GM12878 (cell line): ENCODE measurements at regions not wholly inside any gene's neighbourhood (a gene's known extent, or its start where the extent isn't known, plus 50 kb on each side); places are given as distances from the start of the nearest gene placed in this dataset.

Experiments
- ATAC-seq: fragments of 200-7000 bp; cut with Tn5 transposase; 3 replicates; pipeline ENCODE4 v1.9.1; 2020; ENCODE audit warnings: mild to moderate bottlenecking, moderate library complexity
- BruUV-seq: library from RNA; stranded (reverse); fragments of 400-500 nt; replicated peaks from 2 replicates; lab custom pipeline; 2021; lab: Mats Ljungman, UMichigan
- CTCF ChIA-PET: fragments of 300-600 bp; sonication (Branson Sonifier 250); formaldehyde crosslinking; extraction: SDS; loops from one replicate; lab custom pipeline; 2021; ENCODE audit warnings: inconsistent platforms; lab: Yijun Ruan, JAX
- POLR2A ChIA-PET: fragments of 350-600 bp; formaldehyde crosslinking; extraction: SDS; loops from one replicate; lab custom pipeline; 2021; ENCODE audit warnings: inconsistent platforms; lab: Charles Lee
- RAD21 ChIA-PET: fragments of 300-600 bp; sonication (Branson Sonifier 250); formaldehyde crosslinking; loops from one replicate; lab custom pipeline; 2023; ENCODE audit warnings: antibody characterized with exemption; ENCODE audit not compliant: unreplicated experiment; lab: Charles Lee
- SMC1A ChIA-PET: fragments of 300-600 bp; sonication (Branson Sonifier 250); formaldehyde crosslinking; loops from one replicate; lab custom pipeline; 2023; ENCODE audit not compliant: unreplicated experiment, uncharacterized antibody; lab: Charles Lee
- DNase-seq: peaks from one replicate; pipeline ENCODE4 v3.0.0-alpha.2; 2011; ENCODE audit warnings: low read depth, low spot score
- FAIRE-seq: peaks from 3 replicates; lab custom pipeline; 2011; peaks lifted over from hg19 to GRCh38; lab: Jason Lieb, UNC
- H2AFZ ChIP-seq: 2 replicates; pipeline ENCODE4 v1.6.0; 2011; ENCODE audit warnings: low read depth, low read length, control low read depth; ENCODE audit not compliant: control insufficient read depth
- H3K27ac ChIP-seq: 2 replicates; pipeline ENCODE4 v1.5.1; 2011; ENCODE audit warnings: control low read depth; ENCODE audit not compliant: control insufficient read depth, insufficient read depth
- H3K27me3 ChIP-seq, 2 experiments: replicated peaks in 1 of 2; 2 replicates each; pipeline versions ENCODE4 v1.6.0 to v1.6.1; 2011; ENCODE audit warnings: low read length in 1 of 2; ENCODE audit not compliant: control insufficient read depth in 2 of 2, insufficient read depth in 2 of 2
- H3K36me3 ChIP-seq, 2 experiments: 2 replicates each; pipeline ENCODE4 v1.5.1; 2011; ENCODE audit warnings: low read length in 1 of 2; ENCODE audit not compliant: control insufficient read depth in 2 of 2, insufficient read depth in 2 of 2
- H3K4me1 ChIP-seq: 2 replicates; pipeline ENCODE4 v1.6.1; 2011; ENCODE audit warnings: mild to moderate bottlenecking, low read length, moderate library complexity, mixed read lengths; ENCODE audit not compliant: control insufficient read depth, insufficient read depth
- H3K4me2 ChIP-seq: 2 replicates; pipeline ENCODE4 v1.6.0; 2011; ENCODE audit warnings: control low read depth; ENCODE audit not compliant: control insufficient read depth, insufficient read depth
- H3K4me3 ChIP-seq: fragments of 200-600 bp; sonication (generic); 2 replicates; pipeline ENCODE4 v1.5.1; 2016
- H3K79me2 ChIP-seq: 2 replicates; pipeline ENCODE4 v1.6.0; 2011; ENCODE audit warnings: low read length; ENCODE audit not compliant: control insufficient read depth, insufficient read depth
- H3K9ac ChIP-seq: 2 replicates; pipeline ENCODE4 v1.8.0; 2011; ENCODE audit warnings: low read length, control low read depth, mixed read lengths; ENCODE audit not compliant: control insufficient read depth, insufficient read depth
- H3K9me3 ChIP-seq: replicated peaks from 3 replicates; pipeline ENCODE4 v1.5.1; 2011; ENCODE audit warnings: mild to moderate bottlenecking, low read length; ENCODE audit not compliant: control insufficient read depth, insufficient read depth
- H4K20me1 ChIP-seq: 2 replicates; pipeline ENCODE4 v1.6.0; 2011; ENCODE audit not compliant: control insufficient read depth, insufficient read depth
- BACH1 ChIP-seq: fragments of 450-650 bp; IDR thresholded peaks from 2 replicates; pipeline ENCODE4 v1.6.1; 2017; ENCODE audit warnings: mild to moderate bottlenecking, borderline replicate concordance
- ETV6 ChIP-seq, 2 experiments: fragments of 450-650 bp in 1 of 2; IDR thresholded peaks in 1 of 2; conservative IDR thresholded peaks in 1 of 2; 2 replicates each; pipeline ENCODE4 v1.6.1; 2014; ENCODE audit warnings: antibody characterized with exemption in 1 of 2, borderline replicate concordance in 1 of 2, low read depth in 1 of 2, mild to moderate bottlenecking in 1 of 2, moderate library complexity in 1 of 2
- MTA2 ChIP-seq: fragments of 450-650 bp; IDR thresholded peaks from 2 replicates; pipeline ENCODE4 v1.6.1; 2016; ENCODE audit warnings: low read depth, mild to moderate bottlenecking, moderate library complexity
- MYB ChIP-seq: fragments of 150-350 bp; IDR thresholded peaks from 2 replicates; pipeline ENCODE4 v1.6.1; 2014; ENCODE audit warnings: mild to moderate bottlenecking, low read depth, low read length, borderline replicate concordance
- POLR2A ChIP-seq: IDR thresholded peaks from 2 replicates; pipeline ENCODE4 v1.6.1; 2011; ENCODE audit warnings: low read depth, mild to moderate bottlenecking, low read length
- RBBP5 ChIP-seq: fragments of 200-600 bp; sonication (generic); conservative IDR thresholded peaks from 2 replicates; pipeline ENCODE4 v1.6.1; 2016
- STAT1 ChIP-seq: fragments of 450-650 bp; conservative IDR thresholded peaks from 2 replicates; pipeline ENCODE4 v1.6.1; 2014; ENCODE audit warnings: antibody characterized with exemption, mild to moderate bottlenecking
- ZNF207 ChIP-seq: fragments of 450-650 bp; IDR thresholded peaks from 2 replicates; pipeline ENCODE4 v1.6.1; 2014; ENCODE audit warnings: antibody characterized with exemption, mild to moderate bottlenecking, borderline replicate concordance
- WGBS: methylation state at CpG from one replicate; pipeline ENCODE4 v1.1.6; 2016; ENCODE audit warnings: low lambda C conversion rate; ENCODE audit not compliant: insufficient replicate concordance, insufficient coverage; ENCODE audit errors: missing lambda C conversion rate; 5-methylcytosine and 5-hydroxymethylcytosine counted together
- in situ Hi-C: fragments of 300-500 bp; cut with MboI; formaldehyde crosslinking; loops from 9 replicates; pipeline ENCODE4 v1.14.3; 2018; ENCODE audit warnings: mixed read lengths
- intact Hi-C: fragments of 100-400 bp; cut with micrococcal nuclease; formaldehyde crosslinking; loops from one replicate; pipeline ENCODE4 v1.14.2; 2022; ENCODE audit not compliant: unreplicated experiment
- TF ChIP-seq, protein P1 (sequence below): IDR thresholded peaks from 2 replicates; pipeline ENCODE4 v1.6.1; 2011; ENCODE audit warnings: borderline replicate concordance, low read depth, mild to moderate bottlenecking, moderate library complexity, low read length; ENCODE audit not compliant: insufficient read depth, poor library complexity, severe bottlenecking
- TF ChIP-seq, protein P2 (sequence below): fragments of 450-650 bp; IDR thresholded peaks from 2 replicates; pipeline ENCODE4 v1.6.1; 2017; ENCODE audit warnings: borderline replicate concordance

DNA sequence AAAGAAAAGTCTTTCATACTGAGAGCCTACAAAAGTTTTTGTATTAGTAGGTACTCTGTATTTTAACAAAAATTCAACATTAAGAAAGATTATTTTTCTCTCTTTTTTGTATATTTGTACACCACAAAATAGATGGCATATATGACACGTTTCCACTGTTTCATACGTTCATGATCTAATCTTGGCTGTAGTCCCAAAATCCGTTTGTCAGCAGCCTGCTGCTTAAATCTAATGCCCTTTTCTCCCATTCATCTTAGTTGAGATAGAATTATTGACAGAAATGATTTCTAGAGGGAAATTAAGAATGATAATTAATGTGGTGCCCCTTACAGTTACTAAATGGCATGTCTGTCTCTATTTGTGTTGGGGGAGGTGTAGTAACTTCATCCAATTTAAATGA, 140.7 kb upstream of the NOVA1 start:
- SMC1A ChIA-PET: no interaction called here
- no TSS peak for BruUV-seq
- H3K9me3 ChIP-seq: no peaks in the 10 kb centered on the region
- no peak for FAIRE-seq
- intact Hi-C loops (no loop called here), in situ Hi-C loops (no loop called here)
- H3K27me3 ChIP-seq: no peaks in the 10 kb centered on the region
- TF ChIP-seq POLR2A (no peak), ETV6 (conservative IDR thresholded peaks at IDR 0.05 in 1 of 2, IDR thresholded peaks at IDR 0.05 in 1 of 2; ENCODE audit: borderline replicate concordance in 1 of 2, low read depth in 1 of 2) (no peak), MTA2 (no peak), RBBP5 (no peak), BACH1 (no peak), STAT1 (no peak)
- TF ChIP-seq, protein P1, sequence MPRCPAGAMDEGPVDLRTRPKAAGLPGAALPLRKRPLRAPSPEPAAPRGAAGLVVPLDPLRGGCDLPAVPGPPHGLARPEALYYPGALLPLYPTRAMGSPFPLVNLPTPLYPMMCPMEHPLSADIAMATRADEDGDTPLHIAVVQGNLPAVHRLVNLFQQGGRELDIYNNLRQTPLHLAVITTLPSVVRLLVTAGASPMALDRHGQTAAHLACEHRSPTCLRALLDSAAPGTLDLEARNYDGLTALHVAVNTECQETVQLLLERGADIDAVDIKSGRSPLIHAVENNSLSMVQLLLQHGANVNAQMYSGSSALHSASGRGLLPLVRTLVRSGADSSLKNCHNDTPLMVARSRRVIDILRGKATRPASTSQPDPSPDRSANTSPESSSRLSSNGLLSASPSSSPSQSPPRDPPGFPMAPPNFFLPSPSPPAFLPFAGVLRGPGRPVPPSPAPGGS: no peak
- no peak for ATAC-seq
- H3K4me1 ChIP-seq: no peaks in the 10 kb centered on the region
- H3K4me2 ChIP-seq: no peak overlapping the region
- POLR2A ChIA-PET: no interaction called here
- 2% methylated on average over 3 of the region's 3 CpGs for WGBS
- DNase-seq: no peak
- no peak overlapping the region for H3K27ac ChIP-seq
- H4K20me1 ChIP-seq: no peaks in the 10 kb centered on the region
- H2AFZ ChIP-seq: no peak overlapping the region
- no peak overlapping the region for H3K9ac ChIP-seq
- H3K79me2 ChIP-seq: no peaks in the 10 kb centered on the region
- CTCF ChIA-PET: no interaction called here
- no peaks in the 10 kb centered on the region for H3K36me3 ChIP-seq
- H3K4me3 ChIP-seq: no peak overlapping the region
- RAD21 ChIA-PET: no interaction called here

DNA sequence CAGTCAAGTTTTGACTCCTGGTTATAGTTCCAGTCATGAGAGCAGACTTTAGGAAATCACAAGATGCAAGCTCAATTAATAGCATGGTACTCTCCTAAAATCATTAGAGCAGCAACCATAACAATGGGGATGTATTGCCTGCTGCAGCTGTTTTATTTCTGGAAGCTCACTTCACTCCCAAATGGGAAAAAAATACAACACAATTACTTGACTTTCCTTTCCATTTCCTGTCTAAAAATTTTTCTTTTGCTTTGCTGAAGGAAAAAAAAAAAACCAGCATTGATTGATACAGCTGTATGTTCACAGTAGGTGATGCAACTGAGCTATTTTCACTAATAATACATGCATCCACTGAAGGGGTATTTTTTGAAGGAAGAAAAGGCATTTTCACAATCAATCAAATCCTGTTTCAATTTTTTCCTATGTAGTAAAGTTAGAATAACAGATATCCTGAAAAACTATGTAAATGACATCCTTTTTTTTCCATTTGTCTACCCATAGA, 143.9 kb upstream of the NOVA1 start:
- Histone ChIP-seq H3K36me3 (no peaks in the 10 kb centered on the region), H2AFZ (no peak overlapping the region), H4K20me1 (no peaks in the 10 kb centered on the region), H3K79me2 (no peaks in the 10 kb centered on the region), H3K4me3 (no peak overlapping the region), H3K4me1 (no peaks in the 10 kb centered on the region), H3K27ac (no peak overlapping the region)
- no peak for ATAC-seq
- FAIRE-seq: no peak
- SMC1A ChIA-PET: interaction anchor here (0.5 kb wide), 1 partner anchor 174 kb away, joined by 4 read pairs; no protein-coding TSS in a partner anchor
- DNase-seq: no peak
- in situ Hi-C loops (no loop called here), intact Hi-C loops (no loop called here)
- TF ChIP-seq ZNF207: no peak
- TF ChIP-seq, protein P2, sequence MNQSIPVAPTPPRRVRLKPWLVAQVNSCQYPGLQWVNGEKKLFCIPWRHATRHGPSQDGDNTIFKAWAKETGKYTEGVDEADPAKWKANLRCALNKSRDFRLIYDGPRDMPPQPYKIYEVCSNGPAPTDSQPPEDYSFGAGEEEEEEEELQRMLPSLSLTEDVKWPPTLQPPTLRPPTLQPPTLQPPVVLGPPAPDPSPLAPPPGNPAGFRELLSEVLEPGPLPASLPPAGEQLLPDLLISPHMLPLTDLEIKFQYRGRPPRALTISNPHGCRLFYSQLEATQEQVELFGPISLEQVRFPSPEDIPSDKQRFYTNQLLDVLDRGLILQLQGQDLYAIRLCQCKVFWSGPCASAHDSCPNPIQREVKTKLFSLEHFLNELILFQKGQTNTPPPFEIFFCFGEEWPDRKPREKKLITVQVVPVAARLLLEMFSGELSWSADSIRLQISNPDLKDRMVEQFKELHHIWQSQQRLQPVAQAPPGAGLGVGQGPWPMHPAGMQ: no peak
- TF ChIP-seq MYB: no peak
- TF ChIP-seq, all 136 proteins: peak for 0
- Histone ChIP-seq H3K9me3 (no peaks in the 10 kb centered on the region), H3K4me2 (no peak overlapping the region), H3K9ac (no peak overlapping the region), H3K27me3 (no peaks in the 10 kb centered on the region)
- CTCF ChIA-PET: no interaction called here
- POLR2A ChIA-PET: no interaction called here
- BruUV-seq: no TSS peak
- RAD21 ChIA-PET: no interaction called here
